Neural progenitor cell (in vitro differentiated cells): ENCODE measurements at regions not wholly inside any gene's neighbourhood (a gene's known extent, or its start where the extent isn't known, plus 50 kb on each side); places are given as distances from the start of the nearest gene placed in this dataset.
"Not testable (repeated sequence)": the region's sequence is repeated elsewhere in the genome, so short reads cannot be mapped to it uniquely, and the experiment has no call there.

Experiments
- DNase-seq: peaks from one replicate; pipeline ENCODE4 v3.0.0-alpha.2; 2016; ENCODE audit warnings: low spot score
- H2AFZ ChIP-seq: fragments of 200-600 bp; sonication (generic); replicated peaks from 2 replicates; pipeline ENCODE4 v1.6.1; 2016; ENCODE audit warnings: antibody characterized with exemption
- H3F3A ChIP-seq: fragments of 200-600 bp; sonication (generic); 2 replicates; pipeline ENCODE4 v1.6.1; 2016; ENCODE audit warnings: antibody characterized with exemption, low read depth
- H3K27ac ChIP-seq: fragments of 200-600 bp; sonication (generic); 2 replicates; pipeline ENCODE4 v1.5.1; 2016; ENCODE audit warnings: mild to moderate bottlenecking
- H3K27me3 ChIP-seq: fragments of 200-600 bp; sonication (generic); 2 replicates; pipeline ENCODE4 v1.6.1; 2016; ENCODE audit warnings: mild to moderate bottlenecking, moderate library complexity
- H3K36me3 ChIP-seq: fragments of 200-600 bp; sonication (generic); 2 replicates; pipeline ENCODE4 v1.5.1; 2016
- H3K4me1 ChIP-seq: fragments of 200-600 bp; sonication (generic); 2 replicates; pipeline ENCODE4 v1.6.1; 2016; ENCODE audit warnings: mixed run types
- H3K4me2 ChIP-seq: fragments of 200-600 bp; sonication (generic); 2 replicates; pipeline ENCODE4 v1.6.1; 2016
- H3K4me3 ChIP-seq: fragments of 200-600 bp; sonication (generic); 2 replicates; pipeline ENCODE4 v1.5.1; 2016
- H3K79me2 ChIP-seq: fragments of 200-600 bp; sonication (generic); 2 replicates; pipeline ENCODE4 v1.6.1; 2016; ENCODE audit warnings: low read depth
- H3K9ac ChIP-seq: fragments of 200-600 bp; sonication (generic); 2 replicates; pipeline ENCODE4 v1.6.1; 2016
- H3K9me3 ChIP-seq: fragments of 200-600 bp; sonication (generic); 2 replicates; pipeline ENCODE4 v1.5.1; 2016; ENCODE audit warnings: low read depth
- H4K20me1 ChIP-seq: fragments of 200-600 bp; sonication (generic); 2 replicates; pipeline ENCODE4 v1.6.1; 2016; ENCODE audit warnings: low read depth
- H3K27ac Mint-ChIP-seq: 3 replicates; pipeline ENCODE4 v1.8.0; 2021; ENCODE audit warnings: mixed read lengths
- H3K27me3 Mint-ChIP-seq: 2 replicates; pipeline ENCODE4 v1.8.0; 2022; ENCODE audit warnings: low read depth, mild to moderate bottlenecking, inconsistent platforms, moderate library complexity, mixed read lengths; ENCODE audit not compliant: insufficient read depth
- H3K36me3 Mint-ChIP-seq: 3 replicates; pipeline ENCODE4 v1.8.0; 2021; ENCODE audit warnings: mixed read lengths
- H3K4me1 Mint-ChIP-seq: 3 replicates; pipeline ENCODE4 v1.8.0; 2021; ENCODE audit warnings: mixed read lengths
- H3K4me3 Mint-ChIP-seq: 3 replicates; pipeline ENCODE4 v1.8.0; 2021; ENCODE audit warnings: mild to moderate bottlenecking, moderate library complexity, mixed read lengths
- H3K9me3 Mint-ChIP-seq: 3 replicates; pipeline ENCODE4 v1.8.0; 2020; ENCODE audit warnings: mixed read lengths
- CTCF ChIP-seq: fragments of 200-600 bp; sonication (generic); IDR thresholded peaks from 2 replicates; pipeline ENCODE4 v1.5.1; 2017; ENCODE audit warnings: antibody characterized with exemption, mild to moderate bottlenecking
- EZH2 ChIP-seq: fragments of 200-600 bp; sonication (generic); IDR thresholded peaks from 2 replicates; pipeline ENCODE4 v1.6.1; 2017; ENCODE audit warnings: antibody characterized with exemption, mild to moderate bottlenecking, moderate library complexity
- EZH2phosphoT487 ChIP-seq: fragments of 200-600 bp; sonication (generic); IDR thresholded peaks from 2 replicates; pipeline ENCODE4 v1.6.1; 2017; ENCODE audit warnings: antibody characterized with exemption

- TF ChIP-seq EZH2phosphoT487: no peak
- no peak for TF ChIP-seq CTCF
- TF ChIP-seq EZH2: no peak
- H3K9me3 Mint-ChIP-seq: peaks cover 13% of the 10 kb centered on the region
- H3K27me3 ChIP-seq: no peaks in the 10 kb centered on the region
- H3K4me1 Mint-ChIP-seq: no peaks in the 10 kb centered on the region
- no peaks in the 10 kb centered on the region for H3F3A ChIP-seq
- no peaks in the 10 kb centered on the region for H3K36me3 Mint-ChIP-seq
- no peaks in the 10 kb centered on the region for H3K36me3 ChIP-seq
- no peak overlapping the region for H3K9ac ChIP-seq
- H3K4me3 Mint-ChIP-seq: no peak overlapping the region
- H3K9me3 ChIP-seq: no peaks in the 10 kb centered on the region
- H4K20me1 ChIP-seq: no peaks in the 10 kb centered on the region
- H3K4me2 ChIP-seq: no peak overlapping the region
- no peak overlapping the region for H3K27ac Mint-ChIP-seq
- H3K79me2 ChIP-seq: no peaks in the 10 kb centered on the region
- no peaks in the 10 kb centered on the region for H3K4me1 ChIP-seq
- no peak overlapping the region for H3K27ac ChIP-seq
- no peak overlapping the region for H3K4me3 ChIP-seq
- peaks cover 3% of the 10 kb centered on the region for H3K27me3 Mint-ChIP-seq
- no peak for DNase-seq
- peak overlapping the region; percentile 15 for H2AFZ ChIP-seq
These were observed 778.1 kb upstream of the SLIT2 start for GRCh38 chr4:19473569-19473968.

GRCh38 chr4:19472666-19473065 is 779.0 kb upstream of the SLIT2 start:
- H3K4me1 Mint-ChIP-seq: no peaks in the 10 kb centered on the region
- Histone ChIP-seq H2AFZ (no peak overlapping the region), H3K4me2 (no peak overlapping the region), H3K36me3 (no peaks in the 10 kb centered on the region), H3F3A (no peaks in the 10 kb centered on the region), H3K27ac (no peak overlapping the region), H3K9ac (no peak overlapping the region), H3K9me3 (no peaks in the 10 kb centered on the region), H3K27me3 (no peaks in the 10 kb centered on the region), H3K79me2 (no peaks in the 10 kb centered on the region), H4K20me1 (no peaks in the 10 kb centered on the region), H3K4me3 (no peak overlapping the region), H3K4me1 (no peaks in the 10 kb centered on the region)
- H3K9me3 Mint-ChIP-seq: peaks cover 13% of the 10 kb centered on the region
- peaks cover 3% of the 10 kb centered on the region for H3K27me3 Mint-ChIP-seq
- TF ChIP-seq CTCF (no peak), EZH2phosphoT487 (no peak), EZH2 (no peak)
- H3K4me3 Mint-ChIP-seq: no peak overlapping the region
- H3K27ac Mint-ChIP-seq: no peak overlapping the region
- no peaks in the 10 kb centered on the region for H3K36me3 Mint-ChIP-seq
- DNase-seq: no peak

GRCh38 chr4:19470001-19470400 is 781.7 kb upstream of the SLIT2 start:
- H3K4me2 ChIP-seq, H3K27me3 ChIP-seq, H4K20me1 ChIP-seq, H3K4me1 ChIP-seq, H3K36me3 ChIP-seq, H3K27ac ChIP-seq, H3K4me3 ChIP-seq, H3F3A ChIP-seq, H3K9me3 ChIP-seq, H2AFZ ChIP-seq, DNase-seq, H3K4me1 Mint-ChIP-seq, H3K79me2 ChIP-seq, H3K27ac Mint-ChIP-seq, H3K9ac ChIP-seq, H3K36me3 Mint-ChIP-seq, H3K4me3 Mint-ChIP-seq, H3K27me3 Mint-ChIP-seq: not testable (repeated sequence)
- H3K9me3 Mint-ChIP-seq: peaks cover 13% of the 10 kb centered on the region

- Histone ChIP-seq H3K4me3 (no peak overlapping the region), H2AFZ (no peak overlapping the region)
- no peak overlapping the region for H3K27ac Mint-ChIP-seq
These were observed 789.6 kb upstream of the SLIT2 start for GRCh38 chr4:19462117-19462516.

More at GRCh38 chr4:19462117-19462516, 789.6 kb upstream of the SLIT2 start:
- no peaks in the 10 kb centered on the region for H3K27me3 Mint-ChIP-seq
- H3K36me3 ChIP-seq: no peaks in the 10 kb centered on the region
- H3K9me3 ChIP-seq: no peaks in the 10 kb centered on the region
- H3K79me2 ChIP-seq: no peaks in the 10 kb centered on the region
- no peaks in the 10 kb centered on the region for H3K4me1 ChIP-seq
- H3K4me1 Mint-ChIP-seq: no peaks in the 10 kb centered on the region
- no peak overlapping the region for H3K4me3 Mint-ChIP-seq
- no peaks in the 10 kb centered on the region for H3K36me3 Mint-ChIP-seq
- no peak overlapping the region for H3K27ac ChIP-seq
- DNase-seq: no peak
- H3F3A ChIP-seq: no peaks in the 10 kb centered on the region
- no peak overlapping the region for H3K9ac ChIP-seq
- no peak overlapping the region for H3K4me2 ChIP-seq
- H4K20me1 ChIP-seq: no peaks in the 10 kb centered on the region
- H3K9me3 Mint-ChIP-seq: peaks cover 2% of the 10 kb centered on the region
- TF ChIP-seq CTCF (no peak), EZH2 (no peak), EZH2phosphoT487 (no peak)
- H3K27me3 ChIP-seq: no peaks in the 10 kb centered on the region
